Stimulated activated naive B cell treated with anti-CD40 and anti-IgM and Interleukin-4, amounts not matched to agents 10 μg/mL and 1 μg/mL and 100 μg/mL, for 72 hours (primary cell): ENCODE measurements at regions not wholly inside any gene's neighbourhood (a gene's known extent, or its start where the extent isn't known, plus 50 kb on each side); places are given as distances from the start of the nearest gene placed in this dataset.
"Not testable (repeated sequence)": the region's sequence is repeated elsewhere in the genome, so short reads cannot be mapped to it uniquely, and the experiment has no call there.

ENCODE experiments used
- ATAC-seq, 2 donors: fragments of 150-1000 bp; cut with Tn5 transposase; replicated peaks; 2 replicates each; pipeline ENCODE4 v1.10.0; 2021; ENCODE audit warnings: moderate library complexity in 1 of 2
- DNase-seq: peaks from one replicate; pipeline ENCODE4 v3.0.0; 2021
- H3K27ac Mint-ChIP-seq: one replicate; pipeline ENCODE4 v1.8.0; 2022; ENCODE audit warnings: mild to moderate bottlenecking, mixed read lengths
- H3K27me3 Mint-ChIP-seq, 2 donors: one replicate each; pipeline ENCODE4 v1.8.0; 2022; ENCODE audit warnings: mixed read lengths in 2 of 2
- H3K36me3 Mint-ChIP-seq, 2 donors: one replicate each; pipeline ENCODE4 v1.8.0; 2022; ENCODE audit warnings: mixed read lengths in 2 of 2, mild to moderate bottlenecking in 1 of 2
- H3K4me1 Mint-ChIP-seq, 2 donors: one replicate each; pipeline ENCODE4 v1.8.0; 2022; ENCODE audit warnings: mixed read lengths in 2 of 2, mild to moderate bottlenecking in 1 of 2
- H3K4me3 Mint-ChIP-seq, 2 donors: one replicate each; pipeline ENCODE4 v1.8.0; 2022; ENCODE audit warnings: mild to moderate bottlenecking in 2 of 2, mixed read lengths in 2 of 2, moderate library complexity in 1 of 2
- H3K9me3 Mint-ChIP-seq, 2 donors: one replicate each; pipeline ENCODE4 v1.8.0; 2022; ENCODE audit warnings: mixed read lengths in 2 of 2, mild to moderate bottlenecking in 1 of 2

- Mint-ChIP-seq H3K4me1 (no peaks in the 10 kb centered on the region), H3K36me3 (peaks cover 0 to 7% of the 10 kb centered on the region in 2 donors), H3K9me3 (peaks cover 2 to 8% of the 10 kb centered on the region in 2 donors), H3K27ac (no peak overlapping the region), H3K4me3 (no peak overlapping the region), H3K27me3 (no peaks in the 10 kb centered on the region)
- ATAC-seq (no peak), DNase-seq (no peak)
Observed at GRCh38 chr2:37767959-37768925, 96.8 kb upstream of the CDC42EP3 start.

- Mint-ChIP-seq H3K36me3 (peaks cover 0 to 7% of the 10 kb centered on the region in 2 donors), H3K27me3 (no peaks in the 10 kb centered on the region), H3K9me3 (peaks cover 2 to 8% of the 10 kb centered on the region in 2 donors), H3K27ac (no peak overlapping the region), H3K4me3 (no peak overlapping the region), H3K4me1 (no peaks in the 10 kb centered on the region)
- DNase-seq (no peak), ATAC-seq (no peak)
Observed at GRCh38 chr2:37769551-37769950, 98.1 kb upstream of the CDC42EP3 start.

GRCh38 chr2:37770797-37771196, 99.4 kb upstream of the CDC42EP3 start:
- peaks cover 0 to 7% of the 10 kb centered on the region in 2 donors for H3K36me3 Mint-ChIP-seq
- no peak overlapping the region for H3K4me3 Mint-ChIP-seq
- ATAC-seq (no peak), DNase-seq (no peak)
- no peaks in the 10 kb centered on the region for H3K4me1 Mint-ChIP-seq
- no peak overlapping the region for H3K27ac Mint-ChIP-seq
- peaks cover 2 to 8% of the 10 kb centered on the region in 2 donors for H3K9me3 Mint-ChIP-seq
- H3K27me3 Mint-ChIP-seq: no peaks in the 10 kb centered on the region

- Mint-ChIP-seq H3K27me3 (no peaks in the 10 kb centered on the region), H3K9me3 (peaks cover 2 to 8% of the 10 kb centered on the region in 2 donors), H3K27ac (no peak overlapping the region), H3K36me3 (peaks cover 0 to 7% of the 10 kb centered on the region in 2 donors), H3K4me1 (peaks cover 0 to 1% of the 10 kb centered on the region in 2 donors), H3K4me3 (no peak overlapping the region)
- DNase-seq: no peak
- ATAC-seq: no peak
Observed at GRCh38 chr2:37771600-37772088, 100.2 kb upstream of the CDC42EP3 start.

- Mint-ChIP-seq H3K27me3 (no peaks in the 10 kb centered on the region), H3K36me3 (peaks cover 0 to 7% of the 10 kb centered on the region in 2 donors), H3K4me3 (no peak overlapping the region), H3K27ac (no peak overlapping the region), H3K9me3 (peaks cover 2 to 8% of the 10 kb centered on the region in 2 donors), H3K4me1 (peaks cover 0 to 1% of the 10 kb centered on the region in 2 donors)
- no peak for DNase-seq
- ATAC-seq: no peak
Observed at GRCh38 chr2:37773371-37774130, 102.1 kb upstream of the CDC42EP3 start.

GRCh38 chr2:37774171-37774944, 102.9 kb upstream of the CDC42EP3 start:
- not testable (repeated sequence) for H3K9me3 Mint-ChIP-seq

GRCh38 chr2:37774976-37775907, 103.8 kb upstream of the CDC42EP3 start:
- Mint-ChIP-seq H3K36me3 (peaks cover 0 to 3% of the 10 kb centered on the region in 2 donors), H3K9me3 (peaks cover 2 to 4% of the 10 kb centered on the region in 2 donors), H3K4me1 (peaks cover 0 to 1% of the 10 kb centered on the region in 2 donors), H3K27ac (no peak overlapping the region), H3K4me3 (no peak overlapping the region), H3K27me3 (no peaks in the 10 kb centered on the region)
- DNase-seq: no peak
- ATAC-seq: no peak

More at GRCh38 chr2:37774171-37774944, 102.9 kb upstream of the CDC42EP3 start:
- not testable (repeated sequence) for H3K36me3 Mint-ChIP-seq, ATAC-seq, H3K4me3 Mint-ChIP-seq, H3K27me3 Mint-ChIP-seq, H3K27ac Mint-ChIP-seq, DNase-seq, H3K4me1 Mint-ChIP-seq

GRCh38 chr2:37775908-37776250, 104.4 kb upstream of the CDC42EP3 start:
- H3K27me3 Mint-ChIP-seq: no peaks in the 10 kb centered on the region
- H3K4me1 Mint-ChIP-seq: peaks cover 0 to 1% of the 10 kb centered on the region in 2 donors
- H3K36me3 Mint-ChIP-seq: peaks cover 0 to 3% of the 10 kb centered on the region in 2 donors
- DNase-seq (no peak), ATAC-seq (no peak)
- H3K9me3 Mint-ChIP-seq: peaks cover 2 to 3% of the 10 kb centered on the region in 2 donors
- H3K27ac Mint-ChIP-seq: no peak overlapping the region
- H3K4me3 Mint-ChIP-seq: no peak overlapping the region

- Mint-ChIP-seq H3K27ac (no peak overlapping the region), H3K4me1 (peaks cover 0 to 1% of the 10 kb centered on the region in 2 donors), H3K9me3 (no peaks in the 10 kb centered on the region), H3K36me3 (no peaks in the 10 kb centered on the region), H3K4me3 (no peak overlapping the region), H3K27me3 (no peaks in the 10 kb centered on the region)
- ATAC-seq (no peak), DNase-seq (no peak)
Observed at GRCh38 chr2:37776487-37776886, 105.0 kb upstream of the CDC42EP3 start.

GRCh38 chr2:37779139-37779538, 107.7 kb upstream of the CDC42EP3 start:
- ATAC-seq: no peak
- no peaks in the 10 kb centered on the region for H3K27me3 Mint-ChIP-seq
- DNase-seq: no peak
- no peak overlapping the region for H3K4me3 Mint-ChIP-seq
- H3K9me3 Mint-ChIP-seq: no peaks in the 10 kb centered on the region
- H3K4me1 Mint-ChIP-seq: peaks cover 0 to 1% of the 10 kb centered on the region in 2 donors
- no peak overlapping the region for H3K27ac Mint-ChIP-seq
- H3K36me3 Mint-ChIP-seq: no peaks in the 10 kb centered on the region

- H3K4me3 Mint-ChIP-seq: no peak overlapping the region
Observed at GRCh38 chr2:37779611-37780386, 108.4 kb upstream of the CDC42EP3 start.

GRCh38 chr2:37780387-37780676, 108.9 kb upstream of the CDC42EP3 start:
- H3K27ac Mint-ChIP-seq: no peak overlapping the region
- DNase-seq (no peak), ATAC-seq (no peak)
- no peaks in the 10 kb centered on the region for H3K27me3 Mint-ChIP-seq
- H3K4me1 Mint-ChIP-seq: peaks cover 0 to 1% of the 10 kb centered on the region in 2 donors
- no peak overlapping the region for H3K4me3 Mint-ChIP-seq
- H3K9me3 Mint-ChIP-seq: no peaks in the 10 kb centered on the region
- H3K36me3 Mint-ChIP-seq: no peaks in the 10 kb centered on the region

More at GRCh38 chr2:37779611-37780386, 108.4 kb upstream of the CDC42EP3 start:
- no peaks in the 10 kb centered on the region for H3K36me3 Mint-ChIP-seq
- no peak overlapping the region for H3K27ac Mint-ChIP-seq
- ATAC-seq (no peak), DNase-seq (no peak)
- no peaks in the 10 kb centered on the region for H3K27me3 Mint-ChIP-seq
- H3K9me3 Mint-ChIP-seq: no peaks in the 10 kb centered on the region
- H3K4me1 Mint-ChIP-seq: peaks cover 0 to 1% of the 10 kb centered on the region in 2 donors

GRCh38 chr2:37781028-37781427, 109.6 kb upstream of the CDC42EP3 start:
- no peaks in the 10 kb centered on the region for H3K36me3 Mint-ChIP-seq
- H3K4me3 Mint-ChIP-seq: no peak overlapping the region
- H3K4me1 Mint-ChIP-seq: peaks cover 0 to 1% of the 10 kb centered on the region in 2 donors
- H3K27ac Mint-ChIP-seq: no peak overlapping the region
- no peaks in the 10 kb centered on the region for H3K27me3 Mint-ChIP-seq
- no peak for DNase-seq
- ATAC-seq: no peak
- no peaks in the 10 kb centered on the region for H3K9me3 Mint-ChIP-seq
